ENCODE measurements at regions not wholly inside any gene's neighbourhood (a gene's known extent, or its start where the extent isn't known, plus 50 kb on each side); places are given as distances from the start of the nearest gene placed in this dataset.

GRCh38 chr7:93747019-93747418 is 143.5 kb downstream of the TFPI2 start:
- TF ChIP-seq CTCF (conservative IDR thresholded peaks at IDR 0.05; ENCODE audit: low read depth, low read length) (no peak), EZH2 (IDR thresholded peaks at IDR 0.05; ENCODE audit: low read length, unreplicated experiment) (no peak), EZH2phosphoT487 (IDR thresholded peaks at IDR 0.05; ENCODE audit: borderline replicate concordance, low read length) (no peak)

Measured in PC-3 (cell line).